ENCODE measurements at regions not wholly inside any gene's neighbourhood (a gene's known extent, or its start where the extent isn't known, plus 50 kb on each side); places are given as distances from the start of the nearest gene placed in this dataset.

GRCh38 chr11:25535467-25536272 is 796.3 kb upstream of the ANO3 start:
- Histone ChIP-seq H3K79me2 (ENCODE audit: insufficient read depth, low read length) (no peaks in the 10 kb centered on the region), H3K27ac (ENCODE audit: low read length) (no peak overlapping the region), H3K9me3 (ENCODE audit: insufficient read depth, low read length, severe bottlenecking) (no peaks in the 10 kb centered on the region), H3K9ac (ENCODE audit: low read depth, low read length) (no peak overlapping the region), H3K36me3 (ENCODE audit: insufficient read depth, low read length) (no peaks in the 10 kb centered on the region), H3K4me2 (ENCODE audit: insufficient read depth, low read length) (no peak overlapping the region), H3K27me3 (ENCODE audit: insufficient read depth, low read length, poor library complexity) (no peaks in the 10 kb centered on the region), H3K4me3 (ENCODE audit: low read depth in 1 of 2, low read length in 2 of 2) (no peak overlapping the region), H3K4me1 (ENCODE audit: insufficient read depth, low read length) (no peaks in the 10 kb centered on the region), H2AFZ (ENCODE audit: low read depth, low read length) (no peak overlapping the region), H4K20me1 (ENCODE audit: insufficient read depth, low read length) (no peaks in the 10 kb centered on the region)
- DNase-seq (no peak), ATAC-seq (ENCODE audit: insufficient read depth, low read depth) (no peak)
- no peak for TF ChIP-seq EZH2 (IDR thresholded peaks at IDR 0.05; ENCODE audit: borderline replicate concordance, low read depth, low read length, severe bottlenecking)
- TF ChIP-seq, protein P1, sequence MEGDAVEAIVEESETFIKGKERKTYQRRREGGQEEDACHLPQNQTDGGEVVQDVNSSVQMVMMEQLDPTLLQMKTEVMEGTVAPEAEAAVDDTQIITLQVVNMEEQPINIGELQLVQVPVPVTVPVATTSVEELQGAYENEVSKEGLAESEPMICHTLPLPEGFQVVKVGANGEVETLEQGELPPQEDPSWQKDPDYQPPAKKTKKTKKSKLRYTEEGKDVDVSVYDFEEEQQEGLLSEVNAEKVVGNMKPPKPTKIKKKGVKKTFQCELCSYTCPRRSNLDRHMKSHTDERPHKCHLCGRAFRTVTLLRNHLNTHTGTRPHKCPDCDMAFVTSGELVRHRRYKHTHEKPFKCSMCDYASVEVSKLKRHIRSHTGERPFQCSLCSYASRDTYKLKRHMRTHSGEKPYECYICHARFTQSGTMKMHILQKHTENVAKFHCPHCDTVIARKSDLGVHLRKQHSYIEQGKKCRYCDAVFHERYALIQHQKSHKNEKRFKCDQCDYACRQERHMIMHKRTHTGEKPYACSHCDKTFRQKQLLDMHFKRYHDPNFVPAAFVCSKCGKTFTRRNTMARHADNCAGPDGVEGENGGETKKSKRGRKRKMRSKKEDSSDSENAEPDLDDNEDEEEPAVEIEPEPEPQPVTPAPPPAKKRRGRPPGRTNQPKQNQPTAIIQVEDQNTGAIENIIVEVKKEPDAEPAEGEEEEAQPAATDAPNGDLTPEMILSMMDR (IDR thresholded peaks at IDR 0.05; ENCODE audit: borderline replicate concordance, extremely low read depth, low read length, poor library complexity, severe bottlenecking), result no peak

GRCh38 chr11:25536289-25536688 is 795.6 kb upstream of the ANO3 start:
- TF ChIP-seq, protein P1 (IDR thresholded peaks at IDR 0.05; ENCODE audit: borderline replicate concordance, extremely low read depth, low read length, poor library complexity, severe bottlenecking), result no peak
- no peak for TF ChIP-seq EZH2 (IDR thresholded peaks at IDR 0.05; ENCODE audit: borderline replicate concordance, low read depth, low read length, severe bottlenecking)
- Histone ChIP-seq H2AFZ (ENCODE audit: low read depth, low read length) (no peak overlapping the region), H3K4me1 (ENCODE audit: insufficient read depth, low read length) (no peaks in the 10 kb centered on the region), H3K27ac (ENCODE audit: low read length) (no peak overlapping the region), H3K9ac (ENCODE audit: low read depth, low read length) (no peak overlapping the region), H3K79me2 (ENCODE audit: insufficient read depth, low read length) (no peaks in the 10 kb centered on the region), H3K9me3 (ENCODE audit: insufficient read depth, low read length, severe bottlenecking) (no peaks in the 10 kb centered on the region), H3K4me3 (ENCODE audit: low read depth in 1 of 2, low read length in 2 of 2) (no peak overlapping the region), H3K4me2 (ENCODE audit: insufficient read depth, low read length) (no peak overlapping the region), H3K36me3 (ENCODE audit: insufficient read depth, low read length) (no peaks in the 10 kb centered on the region), H3K27me3 (ENCODE audit: insufficient read depth, low read length, poor library complexity) (no peaks in the 10 kb centered on the region), H4K20me1 (ENCODE audit: insufficient read depth, low read length) (no peaks in the 10 kb centered on the region)
- DNase-seq, result no peak
- ATAC-seq (ENCODE audit: insufficient read depth, low read depth), result no peak

- H3K27me3 ChIP-seq (ENCODE audit: insufficient read depth, low read length, poor library complexity), result no peaks in the 10 kb centered on the region
- no peak overlapping the region for H3K4me2 ChIP-seq (ENCODE audit: insufficient read depth, low read length)
- H3K9ac ChIP-seq (ENCODE audit: low read depth, low read length), result no peak overlapping the region
- H3K9me3 ChIP-seq (ENCODE audit: insufficient read depth, low read length, severe bottlenecking), result no peaks in the 10 kb centered on the region
- DNase-seq (no peak), ATAC-seq (ENCODE audit: insufficient read depth, low read depth) (no peak)
- TF ChIP-seq, protein P1 (IDR thresholded peaks at IDR 0.05; ENCODE audit: borderline replicate concordance, extremely low read depth, low read length, poor library complexity, severe bottlenecking), result no peak
- no peak for TF ChIP-seq EZH2 (IDR thresholded peaks at IDR 0.05; ENCODE audit: borderline replicate concordance, low read depth, low read length, severe bottlenecking)
- H4K20me1 ChIP-seq (ENCODE audit: insufficient read depth, low read length), result no peaks in the 10 kb centered on the region
- H3K79me2 ChIP-seq (ENCODE audit: insufficient read depth, low read length), result no peaks in the 10 kb centered on the region
- no peaks in the 10 kb centered on the region for H3K36me3 ChIP-seq (ENCODE audit: insufficient read depth, low read length)
- no peak overlapping the region for H2AFZ ChIP-seq (ENCODE audit: low read depth, low read length)
- H3K4me3 ChIP-seq (ENCODE audit: low read depth in 1 of 2, low read length in 2 of 2), result no peak overlapping the region
- H3K4me1 ChIP-seq (ENCODE audit: insufficient read depth, low read length), result no peaks in the 10 kb centered on the region
- H3K27ac ChIP-seq (ENCODE audit: low read length), result no peak overlapping the region
Observed at GRCh38 chr11:25537393-25537792, 794.5 kb upstream of the ANO3 start.

Data from DND-41 (cell line).